Body of pancreas (tissue), 4 donors: ENCODE measurements at regions not wholly inside any gene's neighbourhood (a gene's known extent, or its start where the extent isn't known, plus 50 kb on each side); places are given as distances from the start of the nearest gene placed in this dataset.
"Not testable (repeated sequence)": the region's sequence is repeated elsewhere in the genome, so short reads cannot be mapped to it uniquely, and the experiment has no call there.

Experiments
- ATAC-seq: fragments of 150-250 bp; one replicate; pipeline ENCODE4 v1.9.1; 2016
- DNase-seq, 4 donors: peaks; one replicate each; pipeline ENCODE4 v3.0.0-alpha.2; 2019
- H3K27ac ChIP-seq, 4 donors: fragments of 200-600 bp; sonication (generic); 1 replicate in 3 of 4; 2 replicates in 1 of 4; pipeline versions ENCODE4 v1.5.1 to v1.6.1; 2016 to 2019; ENCODE audit warnings: mild to moderate bottlenecking in 1 of 4, mixed read lengths in 1 of 4, moderate library complexity in 1 of 4
- H3K27me3 ChIP-seq, 2 donors: fragments of 200-600 bp; sonication (generic); one replicate each; pipeline ENCODE4 v1.6.0; 2016; ENCODE audit warnings: mild to moderate bottlenecking in 1 of 2
- H3K36me3 ChIP-seq, 2 donors: fragments of 200-600 bp; sonication (generic); replicated peaks in 1 of 2; 2 replicates each; pipeline ENCODE4 v1.5.1; 2016; ENCODE audit warnings: low read depth in 2 of 2; ENCODE audit not compliant: insufficient read depth in 1 of 2
- H3K4me1 ChIP-seq: fragments of 200-600 bp; sonication (generic); one replicate; pipeline ENCODE4 v1.6.0; 2016
- H3K4me3 ChIP-seq, 2 donors: fragments of 200-600 bp; sonication (generic); 1 replicate in 1 of 2; 2 replicates in 1 of 2; pipeline ENCODE4 v1.5.1; 2016 to 2019
- H3K9me3 ChIP-seq, 3 donors: fragments of 200-600 bp; sonication (generic); 1 replicate in 2 of 3; 2 replicates in 1 of 3; pipeline ENCODE4 v1.5.1; 2016
- POLR2A ChIP-seq, 3 donors: fragments of 450-650 bp; IDR thresholded peaks; one replicate each; pipeline ENCODE4 v1.6.1; 2016; ENCODE audit warnings: antibody characterized with exemption in 3 of 3, mild to moderate bottlenecking in 2 of 3
- WGBS, 2 donors: methylation state at CpG; one replicate each; pipeline ENCODE4 v1.1.5; 2017; 5-methylcytosine and 5-hydroxymethylcytosine counted together
- intact Hi-C: fragments of 100-400 bp; cut with DNase I; formaldehyde crosslinking; loops from one replicate; pipeline ENCODE4 v1.15.1; 2023
- TF ChIP-seq, protein P1 (sequence below), 7 experiments: fragments of 450-650 bp in 4 of 7; fragments of 200-600 bp in 3 of 7; sonication (generic) in 3 of 7; IDR thresholded peaks; one replicate each; pipeline ENCODE4 v1.5.1; 2016 to 2019; ENCODE audit warnings: antibody characterized with exemption in 7 of 7

DNA sequence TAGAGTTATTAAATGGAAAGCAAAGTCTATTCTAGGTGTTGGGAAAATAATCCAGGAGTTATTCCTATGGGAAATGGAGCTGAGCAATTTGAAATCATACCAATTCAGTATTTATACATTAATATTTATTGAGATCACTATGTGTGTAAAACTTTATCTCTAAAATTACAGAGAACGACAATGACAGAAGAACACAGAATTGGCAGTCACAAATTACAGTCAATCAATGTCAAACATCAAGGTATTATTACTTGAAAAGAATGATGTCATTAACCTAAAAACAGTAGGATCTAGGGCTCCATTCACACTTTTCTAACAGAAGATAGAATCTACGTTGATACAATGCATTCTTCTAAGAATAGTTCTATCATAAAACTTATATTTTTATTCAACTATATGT, 154.9 kb upstream of the GJE1 start:
- Histone ChIP-seq H3K27ac (no peak overlapping the region), H3K9me3 (no peaks in the 10 kb centered on the region), H3K4me1 (no peaks in the 10 kb centered on the region), H3K36me3 (no peaks in the 10 kb centered on the region), H3K4me3 (no peak overlapping the region), H3K27me3 (no peaks in the 10 kb centered on the region)
- no peak for ATAC-seq
- DNase-seq, result no peak
- intact Hi-C loops, result no loop called here
- 67% methylated on average over 2 of the region's 2 CpGs for WGBS, 2 donors
- TF ChIP-seq, protein P1, sequence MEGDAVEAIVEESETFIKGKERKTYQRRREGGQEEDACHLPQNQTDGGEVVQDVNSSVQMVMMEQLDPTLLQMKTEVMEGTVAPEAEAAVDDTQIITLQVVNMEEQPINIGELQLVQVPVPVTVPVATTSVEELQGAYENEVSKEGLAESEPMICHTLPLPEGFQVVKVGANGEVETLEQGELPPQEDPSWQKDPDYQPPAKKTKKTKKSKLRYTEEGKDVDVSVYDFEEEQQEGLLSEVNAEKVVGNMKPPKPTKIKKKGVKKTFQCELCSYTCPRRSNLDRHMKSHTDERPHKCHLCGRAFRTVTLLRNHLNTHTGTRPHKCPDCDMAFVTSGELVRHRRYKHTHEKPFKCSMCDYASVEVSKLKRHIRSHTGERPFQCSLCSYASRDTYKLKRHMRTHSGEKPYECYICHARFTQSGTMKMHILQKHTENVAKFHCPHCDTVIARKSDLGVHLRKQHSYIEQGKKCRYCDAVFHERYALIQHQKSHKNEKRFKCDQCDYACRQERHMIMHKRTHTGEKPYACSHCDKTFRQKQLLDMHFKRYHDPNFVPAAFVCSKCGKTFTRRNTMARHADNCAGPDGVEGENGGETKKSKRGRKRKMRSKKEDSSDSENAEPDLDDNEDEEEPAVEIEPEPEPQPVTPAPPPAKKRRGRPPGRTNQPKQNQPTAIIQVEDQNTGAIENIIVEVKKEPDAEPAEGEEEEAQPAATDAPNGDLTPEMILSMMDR (IDR thresholded peaks at IDR 0.05), result no peak
- TF ChIP-seq POLR2A (IDR thresholded peaks at IDR 0.05), result no peak

DNA sequence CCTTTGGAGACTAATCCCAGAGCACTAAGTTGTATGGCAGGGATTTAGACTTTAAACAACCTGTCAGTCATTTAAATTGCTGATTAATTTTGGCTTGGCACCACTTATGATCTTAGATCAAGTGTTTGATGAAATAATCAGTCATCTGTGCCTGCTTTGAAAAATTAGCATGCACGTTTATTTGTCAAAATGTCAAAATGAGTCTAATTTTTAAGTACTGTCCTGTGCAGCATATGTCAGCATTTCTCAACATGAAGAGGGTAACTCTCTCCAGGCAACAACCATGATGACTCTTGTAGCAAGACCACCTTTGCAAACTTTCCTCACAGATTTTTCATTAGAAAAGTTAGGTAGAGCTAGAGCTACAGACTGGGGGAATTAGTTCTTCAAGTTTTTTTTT, 155.7 kb upstream of the GJE1 start:
- 25 to 26% methylated on average over 1 of the region's 1 CpG for WGBS, 2 donors
- intact Hi-C loops, result no loop called here
- H3K9me3 ChIP-seq, result no peaks in the 10 kb centered on the region
- TF ChIP-seq, protein P1 (IDR thresholded peaks at IDR 0.05), result no peak
- TF ChIP-seq POLR2A (IDR thresholded peaks at IDR 0.05), result no peak
- H3K27me3 ChIP-seq, result no peaks in the 10 kb centered on the region
- H3K27ac ChIP-seq, result no peak overlapping the region
- no peaks in the 10 kb centered on the region for H3K36me3 ChIP-seq
- DNase-seq, result no peak
- no peak overlapping the region for H3K4me3 ChIP-seq
- no peak for ATAC-seq
- no peaks in the 10 kb centered on the region for H3K4me1 ChIP-seq

DNA sequence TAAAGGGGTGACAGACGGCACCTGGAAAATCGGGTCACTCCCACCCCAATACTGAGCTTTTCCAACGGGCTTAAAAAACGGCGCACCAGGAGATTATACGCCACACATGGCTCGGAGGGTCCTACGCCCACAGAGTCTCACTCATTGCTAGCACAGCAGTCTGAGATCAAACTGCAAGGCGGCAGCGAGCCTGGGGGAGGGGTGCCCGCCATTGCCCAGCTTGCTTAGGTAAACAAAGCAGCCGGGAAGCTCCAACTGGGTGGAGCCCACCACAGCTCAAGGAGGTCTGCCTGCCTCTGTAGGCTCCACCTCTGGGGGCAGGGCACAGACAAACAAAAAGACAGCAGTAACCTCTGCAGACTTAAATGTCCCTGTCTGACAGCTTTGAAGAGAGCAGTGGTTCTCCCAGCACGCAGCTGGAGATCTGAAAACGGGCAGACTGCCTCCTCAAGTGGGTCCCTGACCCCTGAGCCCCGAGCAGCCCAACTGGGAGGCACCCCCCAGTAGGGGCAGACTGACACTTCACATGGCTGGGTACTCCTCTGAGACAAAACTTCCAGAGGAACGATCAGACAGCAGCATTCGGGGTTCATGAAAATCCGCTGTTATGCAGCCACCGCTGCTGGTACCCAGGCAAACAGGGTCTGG, 162.8 kb upstream of the GJE1 start:
- DNase-seq, H3K27ac ChIP-seq, intact Hi-C loops, H3K4me3 ChIP-seq, ATAC-seq, H3K36me3 ChIP-seq, H3K9me3 ChIP-seq, H3K4me1 ChIP-seq, H3K27me3 ChIP-seq: not testable (repeated sequence)
- WGBS, 2 donors, result 70 to 82% methylated on average over 12 to 19 of the region's 19 CpGs

DNA sequence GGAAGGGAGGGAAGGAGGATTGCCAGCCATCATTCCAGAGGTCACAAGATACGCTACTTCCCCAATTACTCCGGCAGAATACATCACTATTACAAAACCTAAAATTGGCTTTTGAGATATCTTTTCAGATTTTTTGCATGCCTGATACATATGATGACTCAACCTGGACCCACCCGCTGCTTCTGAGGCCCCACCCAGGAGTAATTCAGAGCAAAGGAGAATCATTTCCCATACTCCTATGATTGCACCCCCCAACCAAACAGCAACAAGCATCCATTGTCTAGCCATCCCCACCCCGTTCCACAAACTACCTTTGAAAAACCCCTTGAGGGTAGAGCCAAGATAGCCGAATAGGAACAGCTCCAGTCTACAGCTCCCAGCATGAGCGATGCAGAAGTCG, 163.5 kb upstream of the GJE1 start:
- Histone ChIP-seq H3K27ac (no peak overlapping the region), H3K36me3 (no peaks in the 10 kb centered on the region), H3K4me1 (no peaks in the 10 kb centered on the region), H3K27me3 (no peaks in the 10 kb centered on the region), H3K9me3 (no peaks in the 10 kb centered on the region), H3K4me3 (no peak overlapping the region)
- TF ChIP-seq, protein P1 (IDR thresholded peaks at IDR 0.05), result no peak
- no peak for TF ChIP-seq POLR2A (IDR thresholded peaks at IDR 0.05)
- intact Hi-C loops, result no loop called here
- ATAC-seq (no peak), DNase-seq (no peak)
- 69 to 89% methylated on average over 7 of the region's 7 CpGs for WGBS, 2 donors

DNA sequence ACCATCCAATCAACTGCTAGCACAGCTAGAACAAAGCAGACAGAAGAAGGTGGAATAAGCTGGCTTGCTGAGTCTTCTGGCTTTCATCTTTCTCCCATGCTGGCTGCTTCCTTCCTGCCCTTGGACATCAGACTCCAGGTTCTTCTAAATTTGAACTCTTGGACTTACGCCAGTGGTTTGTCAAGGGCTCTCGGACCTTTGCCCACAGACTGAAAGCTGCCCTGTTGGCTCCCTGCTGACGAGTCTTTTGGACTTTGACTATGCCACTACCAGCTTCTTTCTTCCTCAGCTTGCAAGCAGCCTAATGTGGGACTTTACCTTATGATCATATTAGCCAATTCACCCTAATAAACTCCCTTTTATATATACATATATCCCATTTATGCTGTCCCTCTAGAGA, 164.1 kb upstream of the GJE1 start:
- H3K4me3 ChIP-seq, result no peak overlapping the region
- no peaks in the 10 kb centered on the region for H3K27me3 ChIP-seq
- no peaks in the 10 kb centered on the region for H3K4me1 ChIP-seq
- H3K36me3 ChIP-seq, result no peaks in the 10 kb centered on the region
- no peak for TF ChIP-seq POLR2A (IDR thresholded peaks at IDR 0.05)
- TF ChIP-seq, protein P1 (IDR thresholded peaks at IDR 0.05), result no peak
- intact Hi-C loops, result no loop called here
- no peaks in the 10 kb centered on the region for H3K9me3 ChIP-seq
- ATAC-seq, result no peak
- DNase-seq, result no peak
- 52 to 74% methylated on average over 3 of the region's 3 CpGs for WGBS, 2 donors
- no peak overlapping the region for H3K27ac ChIP-seq
